B cell (primary cell): ENCODE measurements at regions not wholly inside any gene's neighbourhood (a gene's known extent, or its start where the extent isn't known, plus 50 kb on each side); places are given as distances from the start of the nearest gene placed in this dataset.

Experiments
- ATAC-seq: fragments of 200-7000 bp; cut with Tn5 transposase; one replicate; pipeline ENCODE4 v1.10.0; 2021; ENCODE audit warnings: low read depth, mild to moderate bottlenecking, moderate number of reproducible peaks, moderate library complexity
- CTCF ChIA-PET: fragments of 350-600 bp; sonication (Branson Sonifier 250); formaldehyde crosslinking; loops from one replicate; lab custom pipeline; 2021; ENCODE audit warnings: antibody characterized with exemption, inconsistent platforms; lab: Charles Lee
- POLR2A ChIA-PET: fragments of 350-600 bp; sonication (Branson Sonifier 250); formaldehyde crosslinking; loops from one replicate; lab custom pipeline; 2021; ENCODE audit warnings: antibody characterized with exemption; lab: Charles Lee
- DNase-seq: peaks from one replicate; pipeline ENCODE4 v3.0.0; 2013
- H2AFZ ChIP-seq: 2 replicates; pipeline ENCODE4 v1.6.1; 2012; ENCODE audit warnings: mild to moderate bottlenecking, low read depth, low read length; ENCODE audit not compliant: insufficient read depth, poor library complexity, severe bottlenecking
- H3K27ac ChIP-seq, 2 donors: 1 replicate in 1 of 2; 2 replicates in 1 of 2; pipeline ENCODE4 v1.5.1; 2012 to 2013; ENCODE audit warnings: low read length in 2 of 2, mild to moderate bottlenecking in 2 of 2, moderate library complexity in 1 of 2
- H3K27me3 ChIP-seq, 4 experiments: fragments of 200-600 bp in 1 of 4; sonication (generic) in 1 of 4; replicated peaks in 1 of 4; 1 replicate in 2 of 4; 2 replicates in 2 of 4; pipeline versions ENCODE4 v1.6.1 to v1.7.0; 2013 to 2016; ENCODE audit warnings: low read length in 3 of 4, mild to moderate bottlenecking in 2 of 4, mixed read lengths in 1 of 4, moderate library complexity in 1 of 4; ENCODE audit not compliant: insufficient read depth in 4 of 4, control insufficient read depth in 3 of 4; ENCODE audit errors: control extremely low read depth in 1 of 4
- H3K36me3 ChIP-seq, 2 experiments: replicated peaks in 1 of 2; 1 replicate in 1 of 2; 2 replicates in 1 of 2; pipeline versions ENCODE4 v1.6.1 to v1.7.1; 2013; ENCODE audit warnings: low read length in 1 of 2; ENCODE audit not compliant: insufficient read depth in 2 of 2, control insufficient read depth in 1 of 2; ENCODE audit errors: control extremely low read depth in 1 of 2, extremely low read depth in 1 of 2
- H3K4me1 ChIP-seq, 2 donors: fragments of 200-600 bp in 1 of 2; sonication (generic) in 1 of 2; 1 replicate in 1 of 2; 2 replicates in 1 of 2; pipeline versions ENCODE4 v1.5.1 to v1.6.1; 2013 to 2017; ENCODE audit warnings: low read length in 2 of 2; ENCODE audit not compliant: control insufficient read depth in 2 of 2, insufficient read depth in 2 of 2
- H3K4me2 ChIP-seq: replicated peaks from 2 replicates; pipeline ENCODE3; 2012; ENCODE audit warnings: mild to moderate bottlenecking, low read depth, low read length; ENCODE audit not compliant: poor library complexity, severe bottlenecking
- H3K4me3 ChIP-seq, 5 experiments: fragments of 200-600 bp in 1 of 5; sonication (generic) in 1 of 5; 1 replicate in 3 of 5; 2 replicates in 2 of 5; pipeline versions ENCODE4 v1.5.1 to v1.7.0; 2011 to 2016; ENCODE audit warnings: low read length in 4 of 5, mild to moderate bottlenecking in 4 of 5, low read depth in 2 of 5, control low read depth in 1 of 5, moderate library complexity in 1 of 5; ENCODE audit not compliant: insufficient read depth in 1 of 5; ENCODE audit errors: control extremely low read depth in 1 of 5, extremely low read depth in 1 of 5
- H3K79me2 ChIP-seq: fragments of 200-600 bp; sonication (generic); one replicate; pipeline ENCODE4 v1.6.0; 2016; ENCODE audit warnings: low read length; ENCODE audit not compliant: control insufficient read depth, insufficient read depth
- H3K9ac ChIP-seq: fragments of 200-600 bp; sonication (generic); 2 replicates; pipeline ENCODE4 v1.6.1; 2017; ENCODE audit warnings: mild to moderate bottlenecking, low read length, moderate library complexity
- H3K9me3 ChIP-seq, 3 donors: one replicate each; pipeline versions ENCODE4 v1.6.1 to v1.7.1; 2013; ENCODE audit warnings: low read length in 2 of 3; ENCODE audit not compliant: control insufficient read depth in 2 of 3, insufficient read depth in 1 of 3; ENCODE audit errors: control extremely low read depth in 1 of 3
- H4K20me1 ChIP-seq: 2 replicates; pipeline ENCODE4 v1.6.0; 2012; ENCODE audit warnings: mild to moderate bottlenecking, low read length; ENCODE audit not compliant: insufficient read depth, control insufficient read depth, poor library complexity, severe bottlenecking
- H3K27ac Mint-ChIP-seq: one replicate; pipeline ENCODE4 v1.8.0; 2021; ENCODE audit warnings: mixed read lengths
- H3K27me3 Mint-ChIP-seq: one replicate; pipeline ENCODE4 v1.8.0; 2021; ENCODE audit warnings: mixed read lengths
- H3K4me1 Mint-ChIP-seq: one replicate; pipeline ENCODE4 v1.8.0; 2021; ENCODE audit warnings: mixed read lengths
- H3K4me3 Mint-ChIP-seq: one replicate; pipeline ENCODE4 v1.8.0; 2021; ENCODE audit warnings: mixed read lengths
- H3K9me3 Mint-ChIP-seq: one replicate; pipeline ENCODE4 v1.8.0; 2022; ENCODE audit warnings: mixed read lengths; ENCODE audit not compliant: insufficient read depth
- EZH2 ChIP-seq: IDR thresholded peaks from 2 replicates; pipeline ENCODE4 v1.6.1; 2012; ENCODE audit warnings: borderline replicate concordance, low read depth, mild to moderate bottlenecking, moderate library complexity, low read length; ENCODE audit not compliant: insufficient read depth, poor library complexity, severe bottlenecking
- WGBS: methylation state at CpG from one replicate; pipeline ENCODE4 v1.1.5; 2013; ENCODE audit warnings: missing lambda C conversion rate; ENCODE audit not compliant: insufficient coverage; 5-methylcytosine and 5-hydroxymethylcytosine counted together
- intact Hi-C: fragments of 100-400 bp; cut with micrococcal nuclease; formaldehyde crosslinking; loops from one replicate; pipeline ENCODE4 v1.10.0; 2022
- TF ChIP-seq, protein P1 (sequence below): fragments of 200-600 bp; IDR thresholded peaks from one replicate; pipeline ENCODE4 v1.8.0; 2022; ENCODE audit warnings: antibody characterized with exemption, mild to moderate bottlenecking

DNA sequence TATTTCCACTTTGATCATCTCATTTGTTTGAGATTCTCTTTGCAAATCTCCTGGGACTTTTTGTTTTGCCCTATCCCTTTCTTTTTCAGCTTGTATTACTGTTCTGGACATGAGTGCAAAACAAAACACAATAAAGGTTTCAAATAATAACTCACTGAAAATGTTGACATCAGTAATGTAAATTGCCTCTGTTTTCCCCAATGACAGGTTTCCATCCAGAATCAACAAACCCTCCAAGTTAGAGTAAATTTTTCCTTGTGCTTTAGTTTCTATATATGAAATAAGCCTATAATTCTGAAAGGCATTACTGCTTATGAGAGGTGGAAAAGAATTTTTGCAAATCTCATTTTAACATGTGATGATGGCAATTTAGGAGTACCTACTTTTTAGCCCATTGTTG is 187.0 kb upstream of the ANO3 start:
- no peak overlapping the region for H3K9ac ChIP-seq
- no peaks in the 10 kb centered on the region for H3K36me3 ChIP-seq
- ATAC-seq (no peak), DNase-seq (no peak)
- no peaks in the 10 kb centered on the region for H3K79me2 ChIP-seq
- no peaks in the 10 kb centered on the region for H3K27me3 ChIP-seq
- intact Hi-C loops: no loop called here
- H3K4me3 ChIP-seq: no peak overlapping the region
- no peak overlapping the region for H3K4me2 ChIP-seq
- Mint-ChIP-seq H3K9me3 (no peaks in the 10 kb centered on the region), H3K4me3 (no peak overlapping the region), H3K27me3 (no peaks in the 10 kb centered on the region), H3K27ac (no peak overlapping the region), H3K4me1 (no peaks in the 10 kb centered on the region)
- H3K4me1 ChIP-seq: no peaks in the 10 kb centered on the region
- no peak overlapping the region for H3K27ac ChIP-seq
- ChIA-PET POLR2A (no interaction called here), CTCF (no interaction called here)
- H3K9me3 ChIP-seq: peaks cover 0 to 9% (median 0%) of the 10 kb centered on the region in 3 donors
- no peaks in the 10 kb centered on the region for H4K20me1 ChIP-seq
- TF ChIP-seq EZH2: no peak
- no peak overlapping the region for H2AFZ ChIP-seq

DNA sequence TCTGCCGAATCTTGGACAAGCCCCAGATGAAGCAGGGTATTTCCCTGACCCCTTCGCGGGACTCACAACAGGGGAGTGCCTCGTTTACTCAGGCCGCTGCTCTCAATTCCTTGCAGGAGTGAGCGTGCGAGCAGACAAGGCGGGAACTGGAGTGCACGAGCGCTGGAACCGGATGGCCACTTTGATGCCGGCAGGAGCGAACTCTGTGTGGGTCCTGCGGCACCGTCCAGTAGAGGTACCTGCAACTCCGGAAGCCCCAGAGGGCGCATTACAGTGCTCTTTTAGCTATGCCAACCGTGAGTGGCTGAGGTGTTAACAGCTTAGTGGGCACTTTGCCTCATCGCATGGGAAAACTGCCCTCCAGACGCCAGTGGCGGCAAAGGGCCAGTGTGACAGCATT is 182.3 kb upstream of the ANO3 start:
- H3K9me3 Mint-ChIP-seq: no peaks in the 10 kb centered on the region
- Histone ChIP-seq H3K4me1 (no peaks in the 10 kb centered on the region), H3K27ac (no peak overlapping the region), H4K20me1 (no peaks in the 10 kb centered on the region), H3K79me2 (no peaks in the 10 kb centered on the region), H3K9me3 (peaks cover 0 to 9% (median 0%) of the 10 kb centered on the region in 3 donors), H3K4me2 (no peak overlapping the region), H3K4me3 (no peak overlapping the region), H2AFZ (no peak overlapping the region), H3K9ac (no peak overlapping the region), H3K27me3 (no peaks in the 10 kb centered on the region), H3K36me3 (no peaks in the 10 kb centered on the region)
- intact Hi-C loops: no loop called here
- H3K4me3 Mint-ChIP-seq: no peak overlapping the region
- H3K4me1 Mint-ChIP-seq: peaks cover 2% of the 10 kb centered on the region
- ATAC-seq (no peak), DNase-seq (no peak)
- H3K27me3 Mint-ChIP-seq: no peaks in the 10 kb centered on the region
- ChIA-PET POLR2A (no interaction called here), CTCF (no interaction called here)
- no peak for TF ChIP-seq EZH2
- TF ChIP-seq, protein P1, sequence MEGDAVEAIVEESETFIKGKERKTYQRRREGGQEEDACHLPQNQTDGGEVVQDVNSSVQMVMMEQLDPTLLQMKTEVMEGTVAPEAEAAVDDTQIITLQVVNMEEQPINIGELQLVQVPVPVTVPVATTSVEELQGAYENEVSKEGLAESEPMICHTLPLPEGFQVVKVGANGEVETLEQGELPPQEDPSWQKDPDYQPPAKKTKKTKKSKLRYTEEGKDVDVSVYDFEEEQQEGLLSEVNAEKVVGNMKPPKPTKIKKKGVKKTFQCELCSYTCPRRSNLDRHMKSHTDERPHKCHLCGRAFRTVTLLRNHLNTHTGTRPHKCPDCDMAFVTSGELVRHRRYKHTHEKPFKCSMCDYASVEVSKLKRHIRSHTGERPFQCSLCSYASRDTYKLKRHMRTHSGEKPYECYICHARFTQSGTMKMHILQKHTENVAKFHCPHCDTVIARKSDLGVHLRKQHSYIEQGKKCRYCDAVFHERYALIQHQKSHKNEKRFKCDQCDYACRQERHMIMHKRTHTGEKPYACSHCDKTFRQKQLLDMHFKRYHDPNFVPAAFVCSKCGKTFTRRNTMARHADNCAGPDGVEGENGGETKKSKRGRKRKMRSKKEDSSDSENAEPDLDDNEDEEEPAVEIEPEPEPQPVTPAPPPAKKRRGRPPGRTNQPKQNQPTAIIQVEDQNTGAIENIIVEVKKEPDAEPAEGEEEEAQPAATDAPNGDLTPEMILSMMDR: no peak
- 94% methylated on average over 21 of the region's 21 CpGs for WGBS
- H3K27ac Mint-ChIP-seq: no peak overlapping the region
